HepG2 (cell line): ENCODE measurements at regions not wholly inside any gene's neighbourhood (a gene's known extent, or its start where the extent isn't known, plus 50 kb on each side); places are given as distances from the start of the nearest gene placed in this dataset.

Experiments used
- ATAC-seq: fragments of 200-7000 bp; cut with Tn5 transposase; 3 replicates; pipeline ENCODE4 v1.9.1; 2020; ENCODE audit warnings: mild to moderate bottlenecking, moderate library complexity
- BruUV-seq: library from RNA; stranded (reverse); fragments of 400-500 nt; replicated peaks from 2 replicates; lab custom pipeline; 2021; lab: Mats Ljungman, UMichigan
- CTCF ChIA-PET: fragments of 300-600 bp; formaldehyde crosslinking; extraction: SDS; loops from one replicate; lab custom pipeline; 2021; ENCODE audit warnings: low total read pairs, inconsistent platforms, low intra/inter-chr PET ratio; lab: Yijun Ruan, JAX
- POLR2A ChIA-PET: fragments of 350-600 bp; sonication (Branson Sonifier 250); formaldehyde crosslinking; loops from one replicate; lab custom pipeline; 2020; ENCODE audit warnings: antibody characterized with exemption, inconsistent platforms; lab: Yijun Ruan, JAX
- DNase-seq: peaks from one replicate; pipeline ENCODE4 v3.0.0-alpha.2; 2015; ENCODE audit warnings: low spot score
- FAIRE-seq: peaks from 3 replicates; lab custom pipeline; 2011; peaks lifted over from hg19 to GRCh38; lab: Jason Lieb, UNC
- H2AFZ ChIP-seq: one replicate; pipeline ENCODE4 v1.6.1; 2011; ENCODE audit warnings: low read length, inconsistent platforms
- H3K27ac ChIP-seq: fragments of 300-600 bp; 3 replicates; pipeline ENCODE4 v1.8.0; 2011; ENCODE audit warnings: mixed run types, mild to moderate bottlenecking, mixed read lengths, low read length, inconsistent platforms; ENCODE audit not compliant: insufficient read depth; ENCODE audit errors: extremely low read length
- H3K27me3 ChIP-seq, 2 experiments: fragments of 200-600 bp in 1 of 2; 2 replicates in 1 of 2; 3 replicates in 1 of 2; pipeline versions ENCODE4 v1.6.0 to v1.8.0; 2011; ENCODE audit warnings: low read length in 2 of 2, mild to moderate bottlenecking in 2 of 2, moderate library complexity in 2 of 2, inconsistent platforms in 1 of 2; ENCODE audit not compliant: insufficient read depth in 2 of 2, control insufficient read depth in 1 of 2
- H3K36me3 ChIP-seq, 2 experiments: fragments of 200-600 bp in 1 of 2; replicated peaks in 1 of 2; 2 replicates in 1 of 2; 3 replicates in 1 of 2; pipeline versions ENCODE4 v1.5.1 to v1.8.0; 2011; ENCODE audit warnings: low read length in 2 of 2, inconsistent platforms in 1 of 2; ENCODE audit not compliant: insufficient read depth in 2 of 2, control insufficient read depth in 1 of 2
- H3K4me1 ChIP-seq: 2 replicates; pipeline ENCODE4 v1.5.1; 2012; ENCODE audit warnings: low read length, inconsistent platforms; ENCODE audit not compliant: insufficient read depth
- H3K4me2 ChIP-seq: 2 replicates; pipeline ENCODE4 v1.6.0; 2011; ENCODE audit warnings: low read depth, low read length, inconsistent platforms
- H3K4me3 ChIP-seq, 3 experiments: fragments of 200-600 bp in 1 of 3; sonication (generic), shearing (Covaris generic) in 1 of 3; replicated peaks in 1 of 3; 2 replicates each; pipeline ENCODE4 v1.5.1; 2011 to 2016; ENCODE audit warnings: low read length in 3 of 3, inconsistent platforms in 2 of 3, low read depth in 2 of 3, mild to moderate bottlenecking in 2 of 3, control low read depth in 1 of 3, mixed read lengths in 1 of 3; ENCODE audit not compliant: insufficient read depth in 1 of 3
- H3K79me2 ChIP-seq: one replicate; pipeline ENCODE4 v1.6.1; 2011; ENCODE audit warnings: low read length, inconsistent platforms; ENCODE audit not compliant: insufficient read depth
- H3K9ac ChIP-seq: 2 replicates; pipeline ENCODE4 v1.6.0; 2011; ENCODE audit warnings: mild to moderate bottlenecking, low read depth, low read length, inconsistent platforms; ENCODE audit not compliant: insufficient read depth
- H3K9me3 ChIP-seq: 2 replicates; pipeline ENCODE4 v1.5.1; 2012; ENCODE audit warnings: mild to moderate bottlenecking, low read length
- H4K20me1 ChIP-seq: 2 replicates; pipeline ENCODE4 v1.6.0; 2011; ENCODE audit warnings: inconsistent platforms, mild to moderate bottlenecking, low read length, moderate library complexity; ENCODE audit not compliant: insufficient read depth
- ARNTL ChIP-seq: sonication (generic); formaldehyde crosslinking; IDR thresholded peaks from 2 replicates; pipeline ENCODE4 v1.4.0; 2020; ENCODE audit warnings: mild to moderate bottlenecking, missing genetic modification reagents
- ISL2 ChIP-seq: sonication (generic); formaldehyde crosslinking; IDR thresholded peaks from 2 replicates; pipeline ENCODE4 v1.5.0; 2020; ENCODE audit warnings: missing genetic modification reagents
- KLF15 ChIP-seq: sonication (generic); formaldehyde crosslinking; IDR thresholded peaks from 2 replicates; pipeline ENCODE4 v1.8.1; 2023; ENCODE audit warnings: borderline replicate concordance, mild to moderate bottlenecking, inconsistent platforms, missing genetic modification reagents, mixed read lengths
- MED1 ChIP-seq: sonication (generic); formaldehyde crosslinking; IDR thresholded peaks from 2 replicates; pipeline ENCODE4 v1.4.0; 2020; ENCODE audit warnings: missing genetic modification reagents
- MED13 ChIP-seq: sonication (generic); formaldehyde crosslinking; IDR thresholded peaks from 2 replicates; pipeline ENCODE4 v1.5.0; 2020; ENCODE audit warnings: missing genetic modification reagents
- RAD21 ChIP-seq: fragments of 450-650 bp; formaldehyde crosslinking; IDR thresholded peaks from 2 replicates; pipeline ENCODE4 v1.5.0; 2020; ENCODE audit warnings: mild to moderate bottlenecking
- STAG1 ChIP-seq: sonication (generic); formaldehyde crosslinking; IDR thresholded peaks from 2 replicates; pipeline ENCODE4 v1.4.0; 2020; ENCODE audit warnings: missing genetic modification reagents
- TEAD3 ChIP-seq: optimal IDR thresholded peaks from 2 replicates; pipeline ENCODE3; 2016; ENCODE audit warnings: borderline replicate concordance
- ZNF101 ChIP-seq: sonication (generic); formaldehyde crosslinking; IDR thresholded peaks from 2 replicates; pipeline ENCODE4 v1.4.0; 2020; ENCODE audit warnings: mild to moderate bottlenecking, low read depth, missing genetic modification reagents, borderline replicate concordance
- ZNF747 ChIP-seq: sonication (generic); formaldehyde crosslinking; IDR thresholded peaks from 2 replicates; pipeline ENCODE4 v1.8.1; 2023; ENCODE audit warnings: missing genetic modification reagents, mild to moderate bottlenecking, borderline replicate concordance
- WGBS: methylation state at CpG from one replicate; pipeline ENCODE4 v1.1.6; 2017; ENCODE audit warnings: low lambda C conversion rate; 5-methylcytosine and 5-hydroxymethylcytosine counted together
- in situ Hi-C: cut with HindIII; loops from 2 replicates; pipeline ENCODE4 v1.10.0; 2017; ENCODE audit warnings: low pct_unique_long_range_greater_than_20kb; ENCODE audit not compliant: extremely low pct_ligation_motif_present
- intact Hi-C: fragments of 100-400 bp; cut with micrococcal nuclease; formaldehyde crosslinking; loops from one replicate; pipeline ENCODE4 v1.10.0; 2022; ENCODE audit not compliant: unreplicated experiment
- TF ChIP-seq, protein P1 (sequence below): sonication (generic); formaldehyde crosslinking; IDR thresholded peaks from 2 replicates; pipeline ENCODE4 v1.8.0; 2022; ENCODE audit warnings: low read depth, missing genetic modification reagents
- TF ChIP-seq, protein P2 (sequence below): sonication (generic); formaldehyde crosslinking; IDR thresholded peaks from 2 replicates; pipeline ENCODE4 v1.4.0; 2020; ENCODE audit warnings: missing genetic modification reagents
- TF ChIP-seq, protein P3 (sequence below): sonication (generic); formaldehyde crosslinking; IDR thresholded peaks from 2 replicates; pipeline ENCODE4 v1.5.0; 2020; ENCODE audit warnings: mild to moderate bottlenecking, missing genetic modification reagents, moderate library complexity
- TF ChIP-seq, protein P4 (sequence below): sonication (generic); formaldehyde crosslinking; IDR thresholded peaks from 2 replicates; pipeline ENCODE4 v1.5.0; 2020; ENCODE audit warnings: missing genetic modification reagents
- TF ChIP-seq, protein P5 (sequence below): sonication (generic); formaldehyde crosslinking; IDR thresholded peaks from 2 replicates; pipeline ENCODE4 v1.5.1; 2020; ENCODE audit warnings: missing genetic modification reagents, mild to moderate bottlenecking, borderline replicate concordance

DNA sequence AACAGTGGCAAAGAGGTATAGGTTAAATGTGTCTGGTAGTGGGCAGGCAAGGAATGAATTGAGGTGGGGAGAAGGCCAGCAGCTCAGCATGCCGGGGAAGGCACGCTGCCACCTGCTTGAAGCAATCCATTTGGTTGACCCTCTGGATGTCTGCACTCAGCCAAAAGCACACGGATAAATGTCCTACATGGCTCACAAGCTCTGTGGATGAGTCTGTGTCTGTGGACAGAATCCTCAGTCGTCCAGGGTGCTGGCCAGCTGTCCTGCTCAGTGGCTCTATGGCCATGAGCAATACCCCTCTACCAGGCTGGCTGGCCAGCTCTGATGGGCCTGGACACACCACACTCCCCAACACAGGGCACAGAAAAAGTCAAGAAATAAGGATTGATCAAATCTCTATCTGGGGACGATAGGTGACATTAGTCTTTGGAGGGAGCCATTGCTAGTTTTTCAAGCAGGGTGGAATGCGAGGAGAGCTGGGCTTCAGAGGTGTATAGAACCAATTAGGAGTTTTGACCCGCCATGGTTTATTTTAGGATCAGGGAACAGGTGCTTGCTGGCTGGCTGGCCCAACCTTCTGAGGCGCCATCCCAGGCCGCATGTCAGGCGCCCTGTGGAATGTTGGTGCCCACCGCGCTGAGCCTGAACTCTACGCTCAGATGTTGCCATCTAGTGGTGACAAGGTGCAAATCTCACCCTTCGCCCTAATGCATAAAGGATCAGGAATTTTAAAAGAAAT is 493.4 kb downstream of the TNS3 start:
- CTCF ChIA-PET: interaction anchor here (1.5 to 1.7 kb wide), 3 partner anchors 91 to 1171 kb away, joined by 5 to 13 read pairs (median 7); no protein-coding TSS in a partner anchor
- intact Hi-C loops (loop anchor here (2.0 to 5.0 kb wide), 3 partner anchors 312 to 1166 kb away; no protein-coding TSS in a partner anchor), in situ Hi-C loops (loop anchor here (5.0 kb wide), 3 partner anchors 94 to 1166 kb away; partner anchors contain the start of gene IGFBP3)
- peak; percentile 64 for FAIRE-seq
- H4K20me1 ChIP-seq: no peaks in the 10 kb centered on the region
- no peak overlapping the region for H2AFZ ChIP-seq
- H3K4me3 ChIP-seq: no peak overlapping the region
- no peaks in the 10 kb centered on the region for H3K4me1 ChIP-seq
- H3K9ac ChIP-seq: no peak overlapping the region
- no peak overlapping the region for H3K4me2 ChIP-seq
- H3K36me3 ChIP-seq: no peaks in the 10 kb centered on the region
- WGBS: 30% methylated on average over 12 of the region's 14 CpGs
- POLR2A ChIA-PET: no interaction called here
- 0 out of 5 replicates have a peak, but pooled peaks cover 0 to 7% of the 10 kb centered on the region in 2 experiments for H3K27me3 ChIP-seq
- peak; percentile 46 for DNase-seq
- no peak overlapping the region for H3K27ac ChIP-seq
- no peaks in the 10 kb centered on the region for H3K9me3 ChIP-seq
- ATAC-seq: peak; percentile 99
- BruUV-seq: no TSS peak
- H3K79me2 ChIP-seq: no peaks in the 10 kb centered on the region
- TF ChIP-seq ARNTL: no peak
- TF ChIP-seq ZNF101: no peak
- TF ChIP-seq, protein P1, sequence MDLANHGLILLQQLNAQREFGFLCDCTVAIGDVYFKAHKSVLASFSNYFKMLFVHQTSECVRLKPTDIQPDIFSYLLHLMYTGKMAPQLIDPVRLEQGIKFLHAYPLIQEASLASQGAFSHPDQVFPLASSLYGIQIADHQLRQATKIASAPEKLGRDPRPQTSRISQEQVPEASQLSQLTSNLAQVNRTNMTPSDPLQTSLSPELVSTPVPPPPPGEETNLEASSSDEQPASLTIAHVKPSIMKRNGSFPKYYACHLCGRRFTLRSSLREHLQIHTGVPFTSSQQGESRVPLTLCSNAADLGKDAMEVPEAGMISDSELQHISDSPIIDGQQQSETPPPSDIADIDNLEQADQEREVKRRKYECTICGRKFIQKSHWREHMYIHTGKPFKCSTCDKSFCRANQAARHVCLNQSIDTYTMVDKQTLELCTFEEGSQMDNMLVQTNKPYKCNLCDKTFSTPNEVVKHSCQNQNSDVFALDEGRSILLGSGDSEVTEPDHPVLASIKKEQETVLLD: no peak
- no peak for TF ChIP-seq KLF15
- TF ChIP-seq, protein P2, sequence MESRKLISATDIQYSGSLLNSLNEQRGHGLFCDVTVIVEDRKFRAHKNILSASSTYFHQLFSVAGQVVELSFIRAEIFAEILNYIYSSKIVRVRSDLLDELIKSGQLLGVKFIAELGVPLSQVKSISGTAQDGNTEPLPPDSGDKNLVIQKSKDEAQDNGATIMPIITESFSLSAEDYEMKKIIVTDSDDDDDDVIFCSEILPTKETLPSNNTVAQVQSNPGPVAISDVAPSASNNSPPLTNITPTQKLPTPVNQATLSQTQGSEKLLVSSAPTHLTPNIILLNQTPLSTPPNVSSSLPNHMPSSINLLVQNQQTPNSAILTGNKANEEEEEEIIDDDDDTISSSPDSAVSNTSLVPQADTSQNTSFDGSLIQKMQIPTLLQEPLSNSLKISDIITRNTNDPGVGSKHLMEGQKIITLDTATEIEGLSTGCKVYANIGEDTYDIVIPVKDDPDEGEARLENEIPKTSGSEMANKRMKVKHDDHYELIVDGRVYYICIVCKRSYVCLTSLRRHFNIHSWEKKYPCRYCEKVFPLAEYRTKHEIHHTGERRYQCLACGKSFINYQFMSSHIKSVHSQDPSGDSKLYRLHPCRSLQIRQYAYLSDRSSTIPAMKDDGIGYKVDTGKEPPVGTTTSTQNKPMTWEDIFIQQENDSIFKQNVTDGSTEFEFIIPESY: peak; percentile 82; the same call in 1 of the 2 replicates
- TF ChIP-seq, protein P3, sequence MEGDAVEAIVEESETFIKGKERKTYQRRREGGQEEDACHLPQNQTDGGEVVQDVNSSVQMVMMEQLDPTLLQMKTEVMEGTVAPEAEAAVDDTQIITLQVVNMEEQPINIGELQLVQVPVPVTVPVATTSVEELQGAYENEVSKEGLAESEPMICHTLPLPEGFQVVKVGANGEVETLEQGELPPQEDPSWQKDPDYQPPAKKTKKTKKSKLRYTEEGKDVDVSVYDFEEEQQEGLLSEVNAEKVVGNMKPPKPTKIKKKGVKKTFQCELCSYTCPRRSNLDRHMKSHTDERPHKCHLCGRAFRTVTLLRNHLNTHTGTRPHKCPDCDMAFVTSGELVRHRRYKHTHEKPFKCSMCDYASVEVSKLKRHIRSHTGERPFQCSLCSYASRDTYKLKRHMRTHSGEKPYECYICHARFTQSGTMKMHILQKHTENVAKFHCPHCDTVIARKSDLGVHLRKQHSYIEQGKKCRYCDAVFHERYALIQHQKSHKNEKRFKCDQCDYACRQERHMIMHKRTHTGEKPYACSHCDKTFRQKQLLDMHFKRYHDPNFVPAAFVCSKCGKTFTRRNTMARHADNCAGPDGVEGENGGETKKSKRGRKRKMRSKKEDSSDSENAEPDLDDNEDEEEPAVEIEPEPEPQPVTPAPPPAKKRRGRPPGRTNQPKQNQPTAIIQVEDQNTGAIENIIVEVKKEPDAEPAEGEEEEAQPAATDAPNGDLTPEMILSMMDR: peak; percentile 87
- no peak for TF ChIP-seq MED1 (CRISPR knock-in tag)
- TF ChIP-seq MED13: no peak
- TF ChIP-seq STAG1: peak; percentile 92
- TF ChIP-seq RAD21 (CRISPR knock-in tag): peak; percentile 79
- TF ChIP-seq, protein P4, sequence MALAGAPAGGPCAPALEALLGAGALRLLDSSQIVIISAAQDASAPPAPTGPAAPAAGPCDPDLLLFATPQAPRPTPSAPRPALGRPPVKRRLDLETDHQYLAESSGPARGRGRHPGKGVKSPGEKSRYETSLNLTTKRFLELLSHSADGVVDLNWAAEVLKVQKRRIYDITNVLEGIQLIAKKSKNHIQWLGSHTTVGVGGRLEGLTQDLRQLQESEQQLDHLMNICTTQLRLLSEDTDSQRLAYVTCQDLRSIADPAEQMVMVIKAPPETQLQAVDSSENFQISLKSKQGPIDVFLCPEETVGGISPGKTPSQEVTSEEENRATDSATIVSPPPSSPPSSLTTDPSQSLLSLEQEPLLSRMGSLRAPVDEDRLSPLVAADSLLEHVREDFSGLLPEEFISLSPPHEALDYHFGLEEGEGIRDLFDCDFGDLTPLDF: no peak
- no peak for TF ChIP-seq ZNF747 (CRISPR knock-in tag)
- TF ChIP-seq ISL2 (CRISPR knock-in tag): no peak
- peak; percentile 85 for TF ChIP-seq TEAD3 (CRISPR knock-in tag)
- TF ChIP-seq, protein P5, sequence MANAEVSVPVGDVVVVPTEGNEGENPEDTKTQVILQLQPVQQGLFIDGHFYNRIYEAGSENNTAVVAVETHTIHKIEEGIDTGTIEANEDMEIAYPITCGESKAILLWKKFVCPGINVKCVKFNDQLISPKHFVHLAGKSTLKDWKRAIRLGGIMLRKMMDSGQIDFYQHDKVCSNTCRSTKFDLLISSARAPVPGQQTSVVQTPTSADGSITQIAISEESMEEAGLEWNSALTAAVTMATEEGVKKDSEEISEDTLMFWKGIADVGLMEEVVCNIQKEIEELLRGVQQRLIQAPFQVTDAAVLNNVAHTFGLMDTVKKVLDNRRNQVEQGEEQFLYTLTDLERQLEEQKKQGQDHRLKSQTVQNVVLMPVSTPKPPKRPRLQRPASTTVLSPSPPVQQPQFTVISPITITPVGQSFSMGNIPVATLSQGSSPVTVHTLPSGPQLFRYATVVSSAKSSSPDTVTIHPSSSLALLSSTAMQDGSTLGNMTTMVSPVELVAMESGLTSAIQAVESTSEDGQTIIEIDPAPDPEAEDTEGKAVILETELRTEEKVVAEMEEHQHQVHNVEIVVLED: no peak
